Activated effector memory CD4-positive, alpha-beta T cell treated with anti-CD3 and anti-CD28 coated beads, Interleukin-2, amount 50 U/mL, for 16 hours (primary cell): ENCODE measurements at regions not wholly inside any gene's neighbourhood (a gene's known extent, or its start where the extent isn't known, plus 50 kb on each side); places are given as distances from the start of the nearest gene placed in this dataset.
"Not testable (repeated sequence)": the region's sequence is repeated elsewhere in the genome, so short reads cannot be mapped to it uniquely, and the experiment has no call there.

Source experiments
- DNase-seq: peaks from one replicate; pipeline ENCODE4 v3.0.0-alpha.2; 2020

DNA sequence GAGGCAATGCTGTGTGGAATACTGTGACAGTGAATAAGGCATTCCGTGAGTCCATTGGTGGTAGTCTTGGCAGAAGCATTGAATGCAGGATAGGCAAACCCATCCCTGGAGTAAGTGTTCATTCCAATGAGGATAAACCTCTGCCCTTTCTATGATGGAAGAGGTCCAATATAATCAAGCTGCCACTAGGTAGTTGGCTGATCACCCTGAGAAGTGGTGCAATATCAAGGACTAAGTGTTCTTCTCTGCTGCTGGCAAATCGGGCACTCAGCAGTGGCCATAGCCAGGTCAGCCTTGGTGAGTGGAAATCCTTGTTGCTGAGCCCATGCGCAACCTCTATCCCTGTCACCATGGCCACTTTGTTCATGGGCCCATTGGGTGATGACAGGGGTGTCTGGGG is 70.1 kb downstream of the FBXO4 start:
- DNase-seq = no peak

DNA sequence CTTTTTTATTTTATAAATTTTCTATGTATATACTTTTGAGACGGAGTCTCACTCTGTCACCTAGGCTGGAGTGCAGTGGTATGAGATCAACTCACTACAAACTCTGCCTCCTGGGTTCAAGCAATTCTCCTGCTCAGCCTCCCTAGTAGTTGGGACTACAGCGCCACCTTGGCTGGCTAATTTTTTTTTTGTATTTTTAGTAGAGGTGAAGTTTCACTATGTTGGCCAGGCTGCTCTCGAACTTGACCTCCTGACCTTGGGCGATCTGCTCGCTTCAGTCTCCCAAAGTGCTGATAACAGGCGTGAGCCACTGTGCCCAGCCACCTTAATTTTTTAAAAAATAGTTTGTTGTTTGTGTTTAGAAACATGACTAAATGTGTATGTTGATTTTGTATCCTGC is 76.6 kb downstream of the FBXO4 start:
- DNase-seq = no peak

GRCh38 chr5:42003852-42004251 is 78.8 kb downstream of the FBXO4 start:
- DNase-seq = not testable (repeated sequence)

DNA sequence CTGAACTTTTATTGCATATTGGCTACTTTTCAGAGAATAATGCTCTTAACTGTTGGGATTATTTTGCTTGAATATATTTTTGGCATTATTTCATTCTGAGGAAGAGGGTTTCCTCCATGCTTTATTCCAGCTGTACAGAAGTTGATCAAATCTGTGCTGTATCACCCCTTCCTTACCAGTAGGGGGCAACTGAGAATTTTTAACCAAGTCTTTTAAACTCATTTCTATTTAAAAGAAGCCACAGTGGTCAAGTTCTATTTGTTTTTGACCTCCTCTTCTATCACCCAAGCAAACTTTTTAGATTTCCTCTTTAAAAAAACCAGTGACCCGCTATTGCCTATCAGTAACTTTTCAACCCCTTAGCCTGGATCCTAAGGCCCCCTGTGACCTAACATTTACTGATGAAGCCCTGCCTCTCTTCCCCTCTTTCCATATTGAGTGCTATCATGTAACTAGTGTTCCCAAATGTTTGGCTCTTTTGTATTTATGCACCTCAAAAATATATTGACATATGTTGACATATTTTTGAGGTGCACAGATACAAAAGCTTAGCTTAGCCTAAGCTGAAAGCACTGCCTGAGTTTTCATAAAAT is 80.6 kb downstream of the FBXO4 start:
- no peak for DNase-seq

DNA sequence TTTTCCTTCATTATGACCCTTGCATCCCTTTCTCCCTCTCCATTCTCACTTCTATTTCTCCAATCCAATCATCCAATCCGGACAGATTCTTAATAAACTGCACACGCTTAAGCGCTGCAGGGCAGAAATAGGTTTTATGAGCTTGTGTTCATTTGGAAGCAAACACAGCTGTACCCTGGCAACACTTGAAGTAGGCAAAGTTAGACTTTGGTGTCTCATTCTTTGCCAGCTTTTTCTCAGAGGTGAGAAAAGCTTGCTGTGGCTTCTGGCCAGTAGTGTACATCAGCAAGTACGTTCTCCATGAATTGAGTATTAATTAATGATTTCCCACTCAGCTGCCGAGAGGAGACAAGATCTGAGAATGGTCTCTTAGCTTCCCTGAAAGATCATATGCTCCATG is 88.5 kb downstream of the FBXO4 start:
- no peak for DNase-seq

- no peak for DNase-seq
Measured at GRCh38 chr5:42015254-42015653, 90.2 kb downstream of the FBXO4 start.

DNA sequence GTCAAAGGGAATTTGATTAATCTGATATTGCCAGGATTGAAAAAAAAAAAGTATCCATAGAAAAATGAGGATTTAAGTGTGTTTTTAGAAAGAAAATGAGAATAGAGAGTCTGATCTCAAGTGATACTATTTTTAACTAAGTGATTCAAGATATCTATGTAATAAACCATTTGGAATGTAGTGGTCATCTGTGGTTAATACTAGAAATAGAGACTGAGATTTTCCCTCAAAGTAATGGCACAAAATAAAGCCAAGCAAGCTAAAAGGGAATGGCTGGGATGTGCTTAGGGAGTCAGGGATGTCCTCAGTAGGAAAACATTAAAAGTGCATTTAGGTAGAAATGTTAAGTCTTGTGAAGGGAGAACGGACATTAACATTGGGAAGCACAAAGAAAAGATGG is 90.6 kb downstream of the FBXO4 start:
- DNase-seq = no peak

- no peak for DNase-seq
Measured at GRCh38 chr5:42020788-42021530, 95.9 kb downstream of the FBXO4 start.

GRCh38 chr5:42021923-42022322 is 96.8 kb downstream of the FBXO4 start:
- DNase-seq = no peak

DNA sequence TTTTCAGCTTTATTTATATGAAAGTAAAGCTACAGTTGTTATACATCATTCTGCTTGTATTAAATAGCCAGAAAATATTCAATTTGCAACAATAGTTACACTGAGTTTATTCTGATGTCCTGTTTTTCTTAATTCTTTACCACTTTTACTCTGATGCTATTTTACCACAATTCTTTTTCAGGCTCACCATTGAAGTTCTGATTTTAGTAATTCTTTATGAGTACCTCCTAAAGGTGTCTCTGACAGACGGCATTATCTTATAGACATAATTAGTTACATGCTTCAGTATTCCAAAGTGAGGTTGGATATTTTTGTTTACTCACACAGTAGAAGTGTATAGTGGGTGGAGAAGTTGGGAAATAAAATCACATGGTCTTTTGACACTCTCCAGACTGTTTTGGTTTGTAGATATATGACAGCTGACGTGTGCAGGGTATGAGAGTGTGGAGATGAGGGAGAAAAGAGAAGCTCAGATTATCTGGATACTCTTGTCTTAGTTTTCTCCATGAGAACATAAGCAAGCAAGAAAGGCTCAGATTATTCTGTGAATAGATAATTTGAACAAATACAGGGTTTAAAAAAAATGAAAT is 97.4 kb downstream of the FBXO4 start:
- DNase-seq = no peak

DNA sequence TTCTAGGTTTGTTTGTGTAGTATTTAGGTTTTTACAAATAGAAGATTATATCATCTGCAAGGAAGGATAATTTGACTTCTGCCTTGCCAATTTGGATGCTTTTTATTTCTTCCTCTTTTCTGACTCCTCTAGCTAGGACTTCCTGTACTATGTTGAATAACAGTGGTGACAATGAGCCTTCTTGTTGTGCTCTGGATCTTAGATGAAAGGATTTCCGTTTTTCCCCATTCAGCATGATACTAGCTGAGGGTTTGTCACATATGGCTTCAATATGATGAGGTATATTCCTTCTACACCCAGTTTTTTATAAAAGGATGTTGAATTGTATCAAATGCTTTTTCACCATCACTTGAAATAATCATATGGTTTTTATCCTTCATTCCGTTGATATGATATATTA is 101.4 kb downstream of the FBXO4 start:
- DNase-seq = no peak

GRCh38 chr5:42032137-42032536 is 107.1 kb downstream of the FBXO4 start:
- no peak for DNase-seq

- no peak for DNase-seq
Measured at GRCh38 chr5:42035526-42035925, 110.4 kb downstream of the FBXO4 start.

DNA sequence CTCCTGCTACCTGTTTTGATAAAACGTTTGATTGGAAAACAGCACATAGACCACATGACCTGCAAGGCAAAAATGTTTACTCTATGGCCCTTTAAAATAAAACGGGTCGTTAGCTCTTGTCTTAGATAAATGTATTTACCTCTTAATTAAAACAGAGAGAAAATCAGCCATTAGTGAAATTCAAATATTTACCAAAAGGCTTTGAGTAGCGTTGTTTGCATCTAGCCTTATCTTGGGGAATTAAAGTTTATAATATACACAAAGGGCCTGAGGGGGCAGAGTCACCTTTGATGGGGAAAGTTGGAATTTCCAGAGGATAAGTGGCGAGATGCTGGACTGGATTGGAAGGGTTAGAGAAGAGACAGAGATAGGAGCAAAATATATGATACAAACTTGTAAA is 111.3 kb downstream of the FBXO4 start:
- DNase-seq = no peak

DNA sequence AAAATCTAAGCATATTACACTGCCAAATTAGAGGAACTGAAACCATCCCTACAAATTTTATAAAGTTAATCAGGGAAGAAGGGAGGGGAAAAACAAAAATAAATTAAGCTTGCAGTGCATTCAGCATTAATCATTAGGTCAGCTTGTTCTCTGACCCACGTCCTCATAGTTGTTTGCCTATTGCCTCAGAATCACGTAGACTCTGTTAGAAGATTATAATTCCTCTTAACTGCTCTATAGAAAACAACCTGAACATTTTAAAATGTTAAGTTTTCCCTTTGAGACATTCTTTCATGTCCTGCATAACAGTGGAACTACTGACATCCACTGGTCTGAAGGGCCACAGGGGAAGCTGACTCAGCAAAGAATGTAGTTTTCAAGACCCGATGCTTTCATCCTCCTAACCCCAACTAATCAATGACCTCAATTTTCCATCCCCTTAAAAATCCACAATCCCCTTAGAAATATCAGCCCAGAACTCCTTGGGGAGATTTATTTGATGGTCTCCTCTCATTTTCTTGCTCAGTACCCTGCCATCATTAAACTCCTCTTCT is 112.4 kb downstream of the FBXO4 start:
- no peak for DNase-seq

DNA sequence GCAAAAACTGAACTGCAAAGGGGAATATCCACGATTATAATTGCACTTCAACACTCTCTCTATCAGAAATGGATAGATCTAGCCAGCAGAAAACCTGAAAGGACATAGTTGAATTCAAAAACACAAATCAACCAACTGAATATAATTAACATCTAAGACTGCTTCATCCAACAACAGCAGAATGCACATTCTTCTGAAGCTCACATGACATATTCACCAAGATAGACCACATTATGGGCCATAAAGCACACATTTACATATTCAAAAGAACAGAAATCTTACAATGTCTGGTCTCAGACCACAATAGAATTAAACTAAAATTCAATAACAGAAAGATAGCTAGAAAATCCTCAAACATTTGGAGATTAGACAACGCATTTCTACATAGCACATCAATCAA is 118.3 kb downstream of the FBXO4 start:
- no peak for DNase-seq

DNA sequence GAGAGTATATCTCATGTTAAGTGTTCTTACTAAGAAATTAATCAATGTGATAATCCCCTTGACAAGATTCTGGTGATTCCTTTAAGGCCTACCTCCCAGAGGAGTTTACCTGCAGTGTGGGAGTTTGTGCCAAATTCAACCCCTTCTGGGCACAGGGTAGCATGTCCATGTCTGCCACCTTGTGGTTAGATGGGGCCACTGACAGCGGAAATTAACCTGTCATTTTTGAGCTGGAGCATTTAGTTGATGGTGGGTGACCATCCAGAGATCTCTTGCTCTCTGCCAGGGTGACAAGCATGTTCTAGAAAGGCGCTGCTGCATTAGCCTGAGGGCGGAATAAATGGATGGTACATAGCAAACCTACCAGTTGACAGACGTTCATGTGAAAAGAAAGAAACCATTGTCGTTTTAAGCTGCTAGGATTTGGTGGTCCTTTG is 132.2 kb downstream of the FBXO4 start:
- DNase-seq = peak; percentile 80

- no peak for DNase-seq
Measured at GRCh38 chr5:42059291-42059690, 134.2 kb downstream of the FBXO4 start.

GRCh38 chr5:42059778-42060464 is 134.8 kb downstream of the FBXO4 start:
- no peak for DNase-seq

DNA sequence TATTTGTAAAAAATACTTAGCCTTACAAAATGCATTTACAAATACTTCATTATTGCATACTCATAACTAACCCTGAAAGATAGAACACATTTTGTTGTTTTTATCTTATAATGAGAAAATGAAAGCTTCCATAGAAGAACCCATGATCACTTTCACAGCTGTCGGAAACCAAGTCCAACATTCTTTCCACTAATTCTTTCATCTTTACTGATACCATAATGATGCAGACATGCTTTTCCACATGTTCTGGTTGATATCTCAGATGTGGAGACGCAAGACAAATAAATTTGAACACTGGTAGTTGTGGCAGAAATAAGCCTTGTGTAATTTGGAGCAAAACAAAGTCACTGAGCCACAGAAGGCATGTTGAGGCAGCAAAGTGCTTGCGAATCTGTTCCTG is 136.0 kb downstream of the FBXO4 start:
- no peak for DNase-seq

DNA sequence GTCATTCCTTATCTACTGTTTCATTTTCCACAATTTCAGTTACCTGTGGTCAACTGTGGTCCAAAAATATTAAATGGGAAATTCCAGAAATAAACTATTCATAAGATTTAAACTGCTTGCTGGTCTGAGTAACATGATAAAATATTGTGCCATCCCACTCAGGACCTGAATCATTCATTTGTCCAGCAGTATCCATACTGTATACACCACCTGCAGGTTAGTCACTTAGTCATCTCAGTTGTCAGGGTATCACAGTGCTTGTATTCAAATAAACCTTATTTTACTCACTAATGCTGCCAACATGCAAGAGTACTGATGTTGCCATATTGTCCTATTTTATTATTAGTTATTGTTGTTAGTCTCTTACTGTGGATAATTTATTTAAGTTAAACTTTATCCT is 139.7 kb downstream of the FBXO4 start:
- no peak for DNase-seq

- DNase-seq = no peak
Measured at GRCh38 chr5:42066131-42066530, 141.1 kb downstream of the FBXO4 start.

DNA sequence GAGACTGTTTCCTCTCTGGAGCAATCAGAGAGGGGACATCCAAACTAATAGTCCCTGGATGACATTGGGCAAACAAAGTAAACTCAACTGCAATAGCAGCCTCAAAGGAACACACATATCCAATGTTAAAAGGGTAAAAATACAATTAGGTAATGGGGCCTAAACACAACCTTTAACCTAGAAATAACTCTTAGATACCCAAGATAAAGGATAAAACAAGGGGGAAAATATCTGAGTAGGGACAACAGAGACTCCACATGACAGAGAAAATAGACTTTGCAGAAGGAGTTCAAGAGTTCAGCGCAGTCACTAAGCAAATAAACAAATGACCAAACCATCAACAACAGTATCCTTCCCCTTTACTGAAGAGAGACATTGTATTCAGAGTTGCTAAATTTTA is 149.3 kb downstream of the FBXO4 start:
- no peak for DNase-seq

- no peak for DNase-seq
Measured at GRCh38 chr5:42089705-42090104, 164.6 kb downstream of the FBXO4 start.
